NB4 (cell line): ENCODE measurements at regions not wholly inside any gene's neighbourhood (a gene's known extent, or its start where the extent isn't known, plus 50 kb on each side); places are given as distances from the start of the nearest gene placed in this dataset.

ENCODE experiments used
- DNase-seq: peaks from one replicate; pipeline ENCODE4 v3.0.0; 2010; ENCODE audit warnings: low read depth
- H3K4me3 ChIP-seq: one replicate; pipeline ENCODE4 v1.5.1; 2011; ENCODE audit warnings: mild to moderate bottlenecking, low read depth, low read length, moderate library complexity
- CTCF ChIP-seq: IDR thresholded peaks from one replicate; pipeline ENCODE4 v1.5.1; 2012; ENCODE audit warnings: low read depth, low read length
- MAX ChIP-seq: IDR thresholded peaks from 2 replicates; pipeline ENCODE4 v1.6.1; 2011; ENCODE audit warnings: low read depth, low read length
- MYC ChIP-seq: IDR thresholded peaks from 2 replicates; pipeline ENCODE4 v1.6.1; 2011; ENCODE audit warnings: low read depth, low read length
- POLR2A ChIP-seq: IDR thresholded peaks from 2 replicates; pipeline ENCODE4 v1.6.1; 2011; ENCODE audit warnings: mild to moderate bottlenecking; ENCODE audit not compliant: insufficient read length; ENCODE audit errors: extremely low read depth

GRCh38 chr4:154998773-154999172 lies 209.7 kb upstream of the NPY2R start:
- TF ChIP-seq CTCF: no peak
- TF ChIP-seq MYC: no peak
- no peak for TF ChIP-seq POLR2A
- no peak for TF ChIP-seq MAX
- no peak overlapping the region for H3K4me3 ChIP-seq
- no peak for DNase-seq

DNA sequence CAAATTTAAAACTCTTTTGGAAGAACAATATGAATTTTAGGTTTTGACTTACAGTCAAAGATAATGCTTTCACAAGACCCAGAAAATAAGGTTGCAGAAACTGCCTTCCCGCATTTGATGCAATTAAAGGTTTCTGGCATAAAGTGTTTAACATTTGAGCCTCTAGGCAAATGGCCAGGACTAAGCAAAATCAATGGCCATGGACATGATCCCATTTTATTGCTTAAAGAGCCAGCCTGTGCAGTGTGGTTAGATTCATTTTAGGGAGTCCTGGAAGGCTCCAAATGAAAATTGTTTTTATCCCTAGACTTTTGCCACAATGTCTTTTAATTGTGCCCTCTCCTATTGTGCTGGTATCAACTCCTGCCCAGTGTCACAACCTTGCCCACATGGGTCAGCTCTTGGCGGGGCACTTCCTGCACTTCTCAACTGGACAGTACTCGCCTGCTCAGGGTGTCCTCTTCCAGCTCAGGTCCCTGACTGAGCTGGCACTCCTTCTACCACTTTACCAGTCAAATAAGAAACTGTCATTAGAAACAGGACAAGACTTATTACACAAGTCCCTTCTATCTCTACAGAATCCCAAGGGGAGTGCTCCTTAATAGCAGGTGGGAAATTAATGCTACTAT lies 208.4 kb upstream of the NPY2R start:
- TF ChIP-seq MAX (no peak), CTCF (no peak), POLR2A (no peak), MYC (no peak)
- no peak for DNase-seq
- no peak overlapping the region for H3K4me3 ChIP-seq

GRCh38 chr4:155001251-155001650 lies 207.2 kb upstream of the NPY2R start:
- no peak for TF ChIP-seq MYC
- no peak for TF ChIP-seq MAX
- TF ChIP-seq POLR2A: no peak
- no peak for DNase-seq
- H3K4me3 ChIP-seq: no peak overlapping the region

DNA sequence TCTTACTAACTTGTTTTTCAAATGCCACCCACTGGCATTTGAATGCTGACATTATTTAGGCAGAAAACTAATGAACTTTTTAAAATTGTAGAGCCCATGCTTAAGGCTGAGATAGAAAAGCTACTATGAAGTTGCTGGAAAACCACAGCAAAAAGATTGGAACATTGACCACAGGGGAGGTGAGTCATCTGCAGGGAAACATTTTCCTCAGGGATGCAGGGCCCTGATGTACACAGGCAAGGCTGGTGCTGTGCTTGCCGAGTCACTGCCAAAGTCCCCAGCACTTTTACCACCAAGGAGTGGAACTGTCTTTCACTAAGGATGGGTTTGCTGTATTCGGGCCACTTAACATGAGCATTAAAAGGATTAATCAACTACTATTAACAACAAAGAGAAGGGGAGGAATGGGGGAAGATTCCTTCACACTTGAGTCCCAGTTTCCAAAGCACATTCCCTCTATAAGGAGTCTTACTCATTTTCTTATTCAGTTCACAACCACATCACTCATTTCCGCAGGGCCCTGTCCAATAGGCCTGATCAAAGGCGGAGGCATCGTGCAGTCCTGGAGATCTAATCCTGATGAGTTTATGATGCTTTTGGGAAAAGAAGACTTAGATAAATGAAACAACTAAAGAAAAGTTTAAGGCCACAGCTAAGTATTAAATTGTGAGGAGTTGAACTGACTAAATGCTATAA lies 202.9 kb upstream of the NPY2R start:
- no peak for DNase-seq
- H3K4me3 ChIP-seq: no peak overlapping the region
- no peak for TF ChIP-seq POLR2A
- TF ChIP-seq CTCF: no peak
- no peak for TF ChIP-seq MAX
- no peak for TF ChIP-seq MYC

DNA sequence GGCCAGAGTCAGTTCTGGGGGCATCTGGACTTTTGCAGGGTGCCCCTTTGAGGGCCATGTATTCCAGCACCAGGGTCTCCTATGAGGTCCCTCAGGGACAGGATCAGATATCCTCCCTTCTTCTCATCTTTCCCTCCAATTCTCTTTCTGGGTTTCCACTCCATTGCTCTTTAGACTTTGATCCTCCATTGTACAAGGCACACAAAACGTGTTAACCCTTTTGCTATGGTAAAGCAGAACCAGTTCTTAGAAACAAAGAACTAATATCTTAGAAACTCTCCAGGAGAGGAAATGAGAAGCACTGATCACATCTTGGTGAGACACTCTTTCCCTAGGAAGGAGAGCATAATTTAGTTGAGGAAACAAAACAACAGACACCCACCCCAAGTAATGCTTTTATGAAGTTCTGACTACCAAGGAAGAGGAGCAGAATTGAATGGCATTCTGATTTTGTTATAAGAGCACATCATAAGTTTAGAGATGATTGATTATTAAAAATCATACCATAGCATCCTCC lies 200.7 kb upstream of the NPY2R start:
- no peak for DNase-seq
- TF ChIP-seq CTCF: no peak
- no peak for TF ChIP-seq POLR2A
- no peak for TF ChIP-seq MYC
- TF ChIP-seq MAX: no peak
- no peak overlapping the region for H3K4me3 ChIP-seq

GRCh38 chr4:155008389-155008788 lies 200.0 kb upstream of the NPY2R start:
- H3K4me3 ChIP-seq: no peak overlapping the region
- TF ChIP-seq CTCF (no peak), POLR2A (no peak), MYC (no peak), MAX (no peak)
- DNase-seq: no peak
